Myocyte (in vitro differentiated cells): ENCODE measurements at regions not wholly inside any gene's neighbourhood (a gene's known extent, or its start where the extent isn't known, plus 50 kb on each side); places are given as distances from the start of the nearest gene placed in this dataset.
"Not testable (repeated sequence)": the region's sequence is repeated elsewhere in the genome, so short reads cannot be mapped to it uniquely, and the experiment has no call there.

ENCODE experiments used
- DNase-seq: peaks from one replicate; pipeline ENCODE4 v3.0.0-alpha.2; 2012; ENCODE audit warnings: low read depth

DNA sequence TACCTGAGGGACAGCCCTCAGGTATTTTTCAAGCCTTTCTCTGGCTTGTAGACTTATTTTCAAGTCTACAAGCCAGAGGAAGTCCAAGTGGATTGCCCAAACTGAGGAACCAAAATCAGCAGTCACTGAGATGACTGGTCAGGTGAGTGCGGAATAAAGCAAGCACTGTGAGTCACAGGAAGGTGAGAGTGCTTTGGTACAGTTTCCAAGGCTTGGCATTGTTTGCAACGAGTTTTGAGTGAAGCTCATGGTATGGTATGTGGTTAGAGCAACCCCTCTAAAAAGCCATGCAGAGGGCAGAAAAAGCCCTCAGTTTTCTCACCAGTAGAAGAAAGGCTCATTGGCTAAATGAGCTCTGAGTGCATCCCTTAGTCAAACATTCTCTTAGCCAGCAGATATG is 112.8 kb upstream of the EOLA2 start:
- DNase-seq, result no peak

DNA sequence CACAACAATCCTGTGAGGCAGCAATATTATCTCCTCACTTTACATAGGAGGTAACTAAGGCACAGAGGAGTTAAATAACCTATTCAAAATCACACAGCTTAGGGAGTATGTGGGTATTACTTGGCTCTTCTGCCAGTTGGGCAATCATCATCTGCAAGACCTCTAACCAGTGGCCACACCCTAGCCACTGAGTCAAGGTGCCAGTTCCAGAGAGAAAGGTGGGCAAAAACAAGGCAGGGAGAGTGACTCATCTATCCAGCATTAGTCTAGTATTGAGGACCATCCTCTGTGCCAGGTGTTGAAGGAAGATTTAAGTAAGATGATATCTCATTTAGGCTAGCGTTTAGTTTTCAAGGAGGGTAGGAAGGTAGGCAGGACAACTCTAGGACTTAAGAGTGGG is 113.9 kb upstream of the EOLA2 start:
- no peak for DNase-seq

DNA sequence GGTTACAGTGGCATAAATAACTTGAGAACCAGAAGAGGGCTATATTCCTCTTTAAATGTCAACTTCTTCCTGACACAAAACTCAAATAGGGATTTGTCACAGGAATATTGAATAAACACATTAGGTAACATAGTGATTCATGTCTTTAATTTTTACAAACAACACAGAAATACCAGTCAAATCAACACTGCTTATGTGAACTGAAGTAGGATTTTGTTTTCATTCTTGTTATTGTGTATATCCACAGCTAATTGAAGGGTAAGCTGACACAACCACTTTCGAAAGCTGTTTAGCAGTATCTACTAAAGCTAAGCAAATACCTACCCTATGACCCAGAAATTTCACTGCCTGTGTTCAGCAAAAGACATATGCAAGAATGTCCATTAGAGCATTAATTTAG is 120.4 kb upstream of the EOLA2 start:
- no peak for DNase-seq

DNA sequence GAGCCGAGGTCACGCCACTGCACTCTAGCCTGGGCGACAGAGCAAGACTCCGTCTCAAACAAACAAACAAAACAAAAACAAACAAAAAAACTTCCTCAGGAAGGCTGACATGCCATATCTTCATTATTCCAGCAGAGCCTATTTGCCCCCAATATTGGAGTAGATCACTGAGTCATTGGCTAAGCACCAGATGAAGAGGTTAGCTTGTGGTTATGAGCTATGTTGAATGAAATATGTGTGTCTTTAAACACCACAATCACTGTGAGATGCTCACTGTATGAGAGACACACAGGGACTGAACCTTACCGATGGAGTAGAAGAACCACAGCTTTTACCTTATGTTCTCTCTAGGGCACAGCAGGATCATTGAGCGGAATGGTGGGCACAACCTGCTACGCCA is 122.1 kb upstream of the EOLA2 start:
- peak; percentile 13 for DNase-seq

DNA sequence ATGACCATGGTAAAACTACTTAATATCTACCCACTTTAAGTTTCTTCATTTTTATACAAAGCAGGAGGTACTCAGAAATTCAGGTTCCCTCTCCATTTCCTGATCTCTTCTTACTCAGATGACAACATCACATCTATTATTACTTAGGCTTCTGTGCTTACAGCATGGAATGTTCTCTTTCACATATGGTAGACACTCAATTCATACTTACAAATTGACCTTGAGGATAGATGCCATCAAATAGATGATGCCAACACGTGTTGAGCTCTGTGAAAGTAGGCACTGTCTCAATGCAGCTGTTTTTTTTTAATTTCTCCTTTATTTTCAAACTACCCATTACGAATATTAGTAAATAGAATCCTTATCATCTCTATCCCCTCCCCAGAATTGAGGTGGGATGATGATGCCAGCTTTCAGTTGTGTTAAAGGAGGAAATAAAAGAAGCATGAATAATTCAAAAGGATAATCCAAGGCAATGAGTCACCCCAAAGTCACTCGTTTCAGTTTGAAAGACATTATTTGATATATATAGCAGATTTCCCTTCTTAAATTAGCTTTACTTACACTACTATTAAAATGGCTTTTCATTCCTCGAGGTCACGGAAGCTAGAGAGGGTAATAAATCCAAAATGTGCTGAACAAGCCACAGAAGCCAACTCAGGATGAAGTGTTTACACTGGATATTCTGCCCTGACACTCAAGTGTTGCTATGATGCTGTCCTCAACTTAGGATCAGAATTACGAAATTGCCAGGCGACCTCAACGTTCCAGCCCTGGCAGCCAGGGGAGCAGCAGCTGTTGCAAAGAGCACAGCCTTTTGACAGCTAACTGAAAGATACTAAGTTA is 124.2 kb upstream of the EOLA2 start:
- peak; percentile 84 for DNase-seq

DNA sequence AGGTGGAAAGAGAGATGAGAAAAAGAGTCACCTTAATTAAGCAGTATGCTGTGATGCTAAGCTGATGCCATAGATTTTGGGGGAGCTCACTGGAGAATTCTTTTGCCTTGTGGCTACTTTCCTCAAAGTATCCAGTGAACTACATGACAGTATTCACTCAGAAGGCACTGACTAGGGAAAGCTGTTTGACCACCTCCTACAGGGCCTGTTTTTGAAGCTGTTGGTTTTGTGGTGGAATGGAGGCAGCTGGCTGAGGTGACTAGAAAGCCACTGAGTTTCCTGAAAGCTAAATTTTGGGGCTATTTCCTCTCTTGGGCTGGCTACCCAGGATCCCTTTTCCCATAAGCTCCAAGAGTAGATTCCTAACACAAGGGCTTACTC is 124.8 kb upstream of the EOLA2 start:
- DNase-seq, result peak; percentile 61

DNA sequence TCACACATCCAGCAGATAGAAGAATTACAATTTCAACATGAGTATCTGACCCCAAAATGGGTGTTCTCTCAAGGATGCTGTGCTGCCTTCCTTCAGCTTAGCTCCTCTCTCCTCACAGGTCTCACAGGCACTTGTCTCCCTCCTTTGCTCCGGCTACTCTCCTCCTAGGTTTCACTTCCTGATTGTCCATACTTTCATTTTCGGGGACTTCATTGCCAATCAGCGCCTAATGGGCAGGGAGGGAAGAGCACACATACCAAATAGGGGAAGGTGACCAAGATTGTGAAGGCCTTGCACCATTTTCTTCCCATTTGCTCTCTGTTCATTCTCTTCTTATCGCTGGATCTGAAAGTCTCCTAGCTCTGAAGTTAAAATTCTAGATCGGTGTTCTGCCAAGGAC is 125.4 kb upstream of the EOLA2 start:
- no peak for DNase-seq

DNA sequence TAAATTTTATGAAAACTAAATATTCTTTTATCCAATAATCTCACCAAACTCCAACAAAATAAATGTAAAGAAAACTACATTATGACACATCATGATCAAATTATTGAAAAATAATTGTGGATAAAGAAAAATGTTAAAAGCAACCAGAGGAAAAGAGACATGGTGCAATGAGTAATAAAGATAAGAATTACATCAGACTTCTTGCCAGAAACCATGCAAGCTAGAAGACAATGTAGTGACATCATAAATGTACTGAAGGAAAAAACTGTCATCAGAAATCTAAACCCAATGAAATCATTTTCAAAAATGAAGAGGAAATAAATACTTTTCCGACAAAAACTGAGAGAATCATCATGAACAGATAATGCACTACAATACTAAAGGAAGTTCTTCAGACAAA is 135.9 kb upstream of the EOLA2 start:
- DNase-seq, result no peak

DNA sequence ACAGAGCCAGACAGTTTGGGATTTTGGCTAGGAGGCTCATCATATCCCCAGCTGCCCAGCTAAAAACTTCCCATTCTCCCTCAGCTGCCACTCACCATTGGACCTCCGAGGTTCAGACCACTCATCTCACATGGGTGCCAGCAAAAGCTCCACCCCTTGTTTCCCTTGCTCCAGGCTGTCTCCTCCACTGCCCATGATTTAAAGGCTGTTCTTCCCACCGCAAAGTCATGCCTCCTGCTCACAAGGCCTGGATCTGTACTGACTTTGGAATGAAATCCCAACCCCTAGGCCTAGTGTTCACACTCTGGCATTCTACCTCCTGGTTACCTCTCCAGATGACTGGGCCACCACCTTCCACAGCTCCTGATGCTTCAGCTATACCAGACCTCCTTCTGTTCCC is 142.2 kb upstream of the EOLA2 start:
- no peak for DNase-seq

DNA sequence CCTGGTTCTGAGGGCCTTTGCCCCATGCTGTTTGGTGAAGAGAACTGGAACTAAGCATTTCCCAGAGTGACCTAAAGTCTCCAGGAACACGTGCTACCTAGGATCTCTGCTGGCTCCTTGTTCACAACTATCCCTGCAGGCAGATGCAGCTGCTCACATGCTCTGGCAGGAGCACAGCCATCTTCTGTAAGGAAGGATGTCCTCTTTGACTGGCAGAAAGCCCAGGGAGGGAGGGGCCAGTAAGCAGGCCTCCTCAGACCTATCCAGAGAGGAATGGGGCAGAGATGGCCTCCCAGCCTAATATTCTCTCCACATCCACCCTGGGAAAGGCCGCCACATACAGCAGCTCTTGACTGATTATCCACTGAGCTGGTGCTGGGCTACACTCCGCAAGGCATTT is 142.8 kb upstream of the EOLA2 start:
- no peak for DNase-seq

DNA sequence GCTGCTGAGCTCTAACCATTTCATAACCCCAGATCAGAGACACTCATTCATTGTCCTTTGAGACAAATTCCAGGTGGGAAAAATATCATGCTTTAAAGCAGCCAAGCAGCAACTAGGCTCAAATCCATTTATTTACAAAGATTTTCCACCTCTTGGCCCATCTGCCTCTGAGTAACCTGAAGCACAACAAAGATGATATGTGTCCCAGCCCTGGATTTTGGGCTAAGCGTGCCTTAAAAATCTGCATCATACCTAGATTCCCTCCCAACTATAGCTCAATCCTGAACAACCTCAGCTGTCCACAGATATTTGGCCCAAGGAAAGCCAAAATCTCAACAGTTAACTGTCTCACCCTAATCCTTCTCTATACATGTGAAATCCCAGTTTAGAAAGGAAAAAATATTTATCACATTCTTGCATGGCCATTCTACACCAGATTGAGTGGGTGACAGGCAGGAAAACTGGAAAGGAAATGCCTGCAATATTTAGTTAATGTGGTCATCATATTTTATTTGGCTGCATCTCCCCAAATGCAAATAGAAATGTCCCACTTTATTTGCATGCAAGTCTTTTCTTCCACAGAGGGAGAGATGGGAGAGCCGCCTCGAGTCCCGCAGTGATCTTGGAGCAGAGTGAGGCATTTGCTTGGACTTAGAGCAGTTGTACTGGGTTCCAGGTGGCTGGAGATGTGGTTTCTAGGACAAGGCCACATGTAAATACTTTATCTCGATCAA is 146.4 kb upstream of the EOLA2 start:
- peak; percentile 34 for DNase-seq

DNA sequence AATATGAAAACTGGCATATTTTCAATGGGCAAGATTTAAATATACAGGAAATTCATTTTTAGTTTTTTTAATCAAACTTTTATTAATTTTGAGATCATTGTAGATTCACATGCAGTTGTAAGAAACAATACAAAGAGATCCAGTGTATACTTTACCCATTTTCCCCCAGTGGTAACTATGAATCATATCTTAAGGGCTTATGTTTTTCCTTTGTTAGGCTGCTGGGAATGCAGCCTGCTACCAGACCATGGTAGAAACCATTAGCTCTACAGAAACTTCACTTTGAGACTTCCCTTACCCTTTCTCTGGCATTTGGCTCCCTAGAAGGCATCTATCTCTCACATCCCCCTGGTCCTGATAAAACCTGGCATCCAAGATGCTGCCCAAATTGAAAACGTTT is 147.6 kb upstream of the EOLA2 start:
- no peak for DNase-seq

DNA sequence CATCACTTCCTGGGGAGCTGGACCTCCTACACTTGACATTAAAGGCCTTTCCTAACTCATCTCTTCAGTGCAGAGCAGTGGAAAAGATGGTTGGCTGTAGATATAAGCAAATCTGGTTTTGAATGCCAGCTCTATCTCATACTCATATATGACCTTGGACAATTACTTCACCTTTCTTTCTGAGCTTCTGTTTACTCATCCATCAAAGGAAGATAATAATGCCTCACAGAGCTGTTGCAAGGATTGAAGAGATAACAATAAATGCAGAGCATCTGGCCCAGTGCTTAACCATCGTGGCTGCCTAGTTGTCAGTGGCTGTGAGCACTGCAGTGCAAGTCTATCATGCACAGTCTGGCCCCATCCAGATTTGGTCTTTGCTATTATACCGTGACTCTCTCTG is 148.1 kb upstream of the EOLA2 start:
- no peak for DNase-seq

DNA sequence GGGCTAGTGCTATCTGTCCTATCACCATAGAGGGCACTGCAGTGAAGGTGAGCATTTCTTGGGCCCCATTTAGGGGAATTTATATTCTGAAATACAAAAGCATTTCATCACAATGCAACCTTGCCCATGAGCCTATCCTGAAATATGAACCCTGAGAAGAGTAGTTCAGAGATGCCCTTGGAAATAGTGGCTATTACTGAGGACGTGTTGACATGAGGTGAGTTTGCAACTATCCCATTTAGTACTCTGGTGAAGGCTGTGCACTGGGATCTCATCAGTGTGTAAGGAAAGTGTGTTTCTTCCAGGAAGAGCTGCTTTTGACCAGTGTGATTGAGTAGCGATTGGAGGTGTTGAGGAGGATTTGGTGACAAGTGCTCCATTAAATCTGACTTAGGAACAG is 149.3 kb upstream of the EOLA2 start:
- no peak for DNase-seq

DNA sequence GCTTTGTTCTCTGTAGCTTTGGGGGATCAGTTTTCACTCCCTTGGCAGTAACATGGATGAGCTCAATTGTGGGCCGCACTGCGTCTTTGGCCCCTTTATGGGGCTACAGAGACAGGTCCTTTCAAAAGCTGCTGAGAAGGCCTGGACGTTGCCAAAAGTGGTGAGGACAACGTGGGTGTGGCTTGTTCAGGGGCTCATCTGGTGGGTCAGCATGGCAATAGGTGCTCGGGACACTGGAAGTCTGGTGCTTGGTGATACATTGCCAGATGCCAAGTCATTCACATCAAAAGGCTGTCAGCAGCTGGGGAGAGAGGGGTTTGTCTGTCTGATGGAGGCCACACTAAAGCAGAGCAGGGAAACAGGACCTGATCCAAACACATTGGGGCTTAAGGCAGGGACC is 149.8 kb upstream of the EOLA2 start:
- DNase-seq, result no peak

DNA sequence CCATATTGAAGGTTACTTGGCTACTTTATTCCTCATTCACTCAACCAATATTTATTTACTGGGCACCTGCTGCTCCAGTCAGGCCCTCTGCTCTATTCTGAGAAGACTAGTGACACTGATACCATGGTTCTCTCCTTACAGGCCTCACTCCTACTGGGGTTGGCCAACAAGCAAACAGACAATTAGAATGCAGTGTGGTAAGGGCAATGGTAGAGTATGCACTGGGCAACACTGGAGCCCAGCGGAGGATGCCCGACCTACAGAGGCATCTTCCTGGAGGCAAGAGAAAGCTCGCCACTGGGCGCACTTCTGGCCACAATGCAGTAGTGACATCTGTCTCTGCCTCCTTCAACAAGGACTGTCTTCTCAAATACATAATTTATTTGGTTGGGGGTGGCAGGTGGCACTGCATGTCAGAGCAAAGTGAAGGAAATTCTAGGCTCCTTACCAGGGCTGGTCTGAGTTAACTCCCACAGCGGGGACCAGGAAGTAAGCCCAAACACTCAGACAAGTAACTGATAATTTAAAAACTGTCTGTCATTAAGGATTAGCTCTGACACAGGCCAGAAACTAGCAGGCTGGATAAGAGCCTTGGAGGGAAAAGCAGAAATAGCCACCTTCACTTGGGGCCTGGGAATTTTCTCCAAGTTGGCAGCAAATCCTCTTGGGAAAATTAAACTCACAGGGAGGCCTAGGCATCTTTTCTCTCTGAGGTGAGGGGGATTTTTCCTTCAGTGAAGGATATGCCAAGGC is 150.7 kb upstream of the EOLA2 start:
- peak; percentile 62 for DNase-seq

DNA sequence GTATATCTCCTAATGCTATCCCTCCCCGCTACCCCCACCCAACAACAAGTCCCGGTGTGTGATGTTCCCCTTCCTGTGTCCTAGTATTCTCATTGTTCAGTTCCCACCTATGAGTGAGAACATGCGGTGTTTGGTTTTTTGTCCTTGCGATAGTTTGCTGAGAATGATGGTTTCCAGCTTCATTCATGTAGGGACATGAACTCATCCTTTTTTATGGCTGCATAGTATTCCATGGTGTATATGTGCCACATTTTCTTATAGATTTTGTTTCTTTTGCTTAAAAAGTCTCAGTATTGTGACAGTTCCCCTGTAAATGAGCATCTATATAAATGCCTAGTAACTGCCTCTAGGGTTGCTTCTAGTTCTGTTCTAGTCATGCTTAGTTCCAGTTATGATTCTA is 153.0 kb upstream of the EOLA2 start:
- DNase-seq, result not testable (repeated sequence)

DNA sequence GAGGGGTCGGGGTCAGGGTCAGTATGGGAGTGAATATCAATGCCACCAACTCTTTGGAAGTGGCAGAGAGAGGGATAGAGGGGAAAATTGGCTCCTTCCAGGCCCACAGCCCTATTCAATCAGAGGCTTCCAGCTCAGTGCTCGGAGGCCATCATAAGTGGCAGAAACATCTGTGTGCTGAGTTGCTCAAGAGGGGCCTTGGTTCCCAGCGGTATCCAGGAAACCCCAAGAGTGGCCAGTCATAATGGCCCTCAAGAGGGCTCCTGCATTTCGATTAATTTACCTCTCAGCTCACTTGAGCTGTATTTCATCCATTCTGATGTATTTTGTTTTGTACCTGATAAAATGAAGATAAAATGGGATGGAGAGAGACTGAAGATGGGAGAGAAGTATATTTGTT is 154.3 kb upstream of the EOLA2 start:
- no peak for DNase-seq

DNA sequence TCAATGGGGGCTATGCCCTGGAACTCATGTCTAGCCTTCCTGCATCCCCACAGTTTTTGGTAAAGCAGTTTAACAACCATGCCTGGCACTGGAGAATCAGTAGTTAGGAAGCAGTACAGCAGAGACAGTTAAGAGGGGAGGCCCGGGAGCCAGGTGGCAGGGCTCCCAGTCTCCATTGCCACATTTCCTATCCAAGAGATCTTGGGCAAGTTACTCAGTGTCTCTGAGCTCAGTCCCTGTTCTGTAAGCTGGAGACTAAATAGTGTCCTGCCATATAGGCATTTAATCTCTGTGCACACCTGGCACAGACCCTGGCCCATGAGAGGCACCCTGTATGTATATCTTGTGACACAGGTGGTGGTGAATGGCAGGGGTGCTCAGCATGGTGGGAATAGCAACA is 156.1 kb upstream of the EOLA2 start:
- DNase-seq, result no peak

DNA sequence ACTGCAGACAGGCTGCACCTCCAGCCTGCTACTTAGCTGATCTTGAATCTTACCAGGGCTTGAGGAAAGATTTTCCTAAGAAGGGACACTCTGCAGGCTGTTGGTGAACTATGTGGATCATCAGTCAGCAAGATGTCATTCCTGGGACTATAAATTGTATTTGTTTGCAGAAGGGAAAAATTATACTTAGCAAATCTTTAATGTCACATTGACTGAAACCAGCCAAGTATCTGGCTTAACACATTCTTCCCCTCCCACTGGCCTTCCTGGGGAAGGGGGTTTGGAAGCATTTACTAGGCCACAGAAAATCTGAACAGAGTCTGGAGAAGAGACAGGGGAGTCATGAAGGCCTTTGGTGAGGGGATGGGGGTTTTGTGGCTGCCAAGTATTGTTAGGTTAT is 156.7 kb upstream of the EOLA2 start:
- DNase-seq, result no peak

DNA sequence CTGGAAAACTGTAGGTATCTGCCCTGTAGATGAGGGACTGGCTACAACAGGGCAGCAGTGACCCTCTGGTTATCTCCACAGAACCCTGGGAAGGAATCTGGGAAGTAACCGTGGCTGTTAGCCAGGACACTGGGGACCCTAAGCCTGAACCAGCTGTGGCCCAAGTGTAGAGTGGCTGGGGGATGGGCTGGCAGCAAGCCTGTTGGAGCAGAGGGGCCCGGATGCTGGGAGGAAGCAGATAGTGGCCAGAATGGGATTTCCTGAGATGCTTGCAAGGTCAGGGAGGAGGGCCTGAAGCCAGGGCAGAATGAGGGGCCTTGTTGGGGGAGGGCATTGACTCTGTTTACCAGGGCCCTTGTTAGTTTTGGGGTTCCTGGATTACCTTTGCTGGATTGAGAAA is 161.0 kb upstream of the EOLA2 start:
- DNase-seq, result no peak

DNA sequence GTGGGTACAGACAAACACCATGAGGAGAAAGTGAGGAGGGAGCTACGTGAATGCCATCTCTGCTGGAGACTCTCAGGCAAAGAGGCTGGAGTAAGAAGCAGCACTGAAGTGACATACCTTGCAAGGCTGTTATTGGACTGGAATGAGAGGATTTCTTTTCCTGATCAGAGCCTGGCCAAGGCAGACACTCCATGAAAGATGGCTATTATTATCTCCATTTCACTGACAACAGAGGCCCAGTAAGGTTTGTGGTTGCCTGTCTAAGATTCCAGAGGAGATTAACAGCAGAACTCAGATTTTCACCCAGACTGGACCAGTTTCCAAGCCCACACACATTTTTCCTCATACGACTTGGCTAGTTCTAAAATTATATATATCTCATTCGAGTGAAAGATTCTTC is 162.0 kb upstream of the EOLA2 start:
- DNase-seq, result peak; percentile 38
